GM23338 (cell line): ENCODE measurements at regions not wholly inside any gene's neighbourhood (a gene's known extent, or its start where the extent isn't known, plus 50 kb on each side); places are given as distances from the start of the nearest gene placed in this dataset.

Experiments
- CREB1 ChIP-seq: fragments of 250-450 bp; sonication (Bioruptor Pico); IDR thresholded peaks from 2 replicates; pipeline ENCODE4 v1.5.0; 2020; ENCODE audit warnings: low read depth, mild to moderate bottlenecking, moderate library complexity
- EZH2 ChIP-seq: fragments of 200-600 bp; sonication (generic); IDR thresholded peaks from one replicate; pipeline ENCODE4 v1.8.0; 2017; ENCODE audit warnings: antibody characterized with exemption, mild to moderate bottlenecking, low read depth; ENCODE audit not compliant: unreplicated experiment
- EZH2phosphoT487 ChIP-seq: fragments of 200-600 bp; sonication (generic); IDR thresholded peaks from one replicate; pipeline ENCODE4 v1.8.1; 2018; ENCODE audit warnings: antibody characterized with exemption; ENCODE audit not compliant: unreplicated experiment
- POLR2AphosphoS5 ChIP-seq: IDR thresholded peaks from 2 replicates; pipeline ENCODE4 v1.6.1; 2016; ENCODE audit warnings: antibody characterized with exemption, low read depth
- STAT1 ChIP-seq: IDR thresholded peaks from one replicate; pipeline ENCODE4 v1.6.1; 2016; ENCODE audit warnings: antibody characterized with exemption; ENCODE audit not compliant: unreplicated experiment
- TF ChIP-seq, protein P1 (sequence below), 2 experiments: fragments of 200-600 bp in 1 of 2; sonication (generic) in 1 of 2; conservative IDR thresholded peaks; 2 replicates each; pipeline versions ENCODE4 v1.5.1 to v1.6.1; 2016 to 2017; ENCODE audit warnings: antibody characterized with exemption in 2 of 2, low read depth in 2 of 2, mild to moderate bottlenecking in 2 of 2, moderate library complexity in 1 of 2
- TF ChIP-seq, protein P2 (sequence below): IDR thresholded peaks from one replicate; pipeline ENCODE4 v1.6.1; 2018; ENCODE audit warnings: antibody characterized with exemption; ENCODE audit not compliant: unreplicated experiment

DNA sequence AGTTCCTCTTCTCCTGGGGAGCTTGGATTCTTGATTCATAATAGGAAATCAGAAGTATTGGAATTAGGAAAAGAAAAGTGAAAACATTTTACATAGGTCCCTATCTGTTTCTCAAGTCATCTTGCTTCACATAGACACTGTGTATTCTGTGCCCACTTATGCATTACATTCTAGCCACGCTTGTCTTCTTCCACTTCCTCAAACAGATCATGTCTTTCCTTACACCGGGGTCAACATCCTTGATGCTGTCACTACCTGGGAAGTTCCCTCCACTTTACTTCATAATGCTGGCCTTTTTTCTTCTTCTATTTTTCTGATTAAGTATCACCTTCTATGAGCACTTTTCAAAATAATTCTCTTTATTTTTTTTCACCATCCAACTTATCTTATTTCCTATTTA lies 606.4 kb upstream of the CDH8 start:
- TF ChIP-seq, protein P1, sequence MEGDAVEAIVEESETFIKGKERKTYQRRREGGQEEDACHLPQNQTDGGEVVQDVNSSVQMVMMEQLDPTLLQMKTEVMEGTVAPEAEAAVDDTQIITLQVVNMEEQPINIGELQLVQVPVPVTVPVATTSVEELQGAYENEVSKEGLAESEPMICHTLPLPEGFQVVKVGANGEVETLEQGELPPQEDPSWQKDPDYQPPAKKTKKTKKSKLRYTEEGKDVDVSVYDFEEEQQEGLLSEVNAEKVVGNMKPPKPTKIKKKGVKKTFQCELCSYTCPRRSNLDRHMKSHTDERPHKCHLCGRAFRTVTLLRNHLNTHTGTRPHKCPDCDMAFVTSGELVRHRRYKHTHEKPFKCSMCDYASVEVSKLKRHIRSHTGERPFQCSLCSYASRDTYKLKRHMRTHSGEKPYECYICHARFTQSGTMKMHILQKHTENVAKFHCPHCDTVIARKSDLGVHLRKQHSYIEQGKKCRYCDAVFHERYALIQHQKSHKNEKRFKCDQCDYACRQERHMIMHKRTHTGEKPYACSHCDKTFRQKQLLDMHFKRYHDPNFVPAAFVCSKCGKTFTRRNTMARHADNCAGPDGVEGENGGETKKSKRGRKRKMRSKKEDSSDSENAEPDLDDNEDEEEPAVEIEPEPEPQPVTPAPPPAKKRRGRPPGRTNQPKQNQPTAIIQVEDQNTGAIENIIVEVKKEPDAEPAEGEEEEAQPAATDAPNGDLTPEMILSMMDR (conservative IDR thresholded peaks at IDR 0.05; ENCODE audit: low read depth in 2 of 2): no peak
- TF ChIP-seq STAT1 (no peak), POLR2AphosphoS5 (no peak), EZH2 (no peak), EZH2phosphoT487 (no peak), CREB1 (CRISPR knock-in tag) (no peak)
- TF ChIP-seq, protein P2, sequence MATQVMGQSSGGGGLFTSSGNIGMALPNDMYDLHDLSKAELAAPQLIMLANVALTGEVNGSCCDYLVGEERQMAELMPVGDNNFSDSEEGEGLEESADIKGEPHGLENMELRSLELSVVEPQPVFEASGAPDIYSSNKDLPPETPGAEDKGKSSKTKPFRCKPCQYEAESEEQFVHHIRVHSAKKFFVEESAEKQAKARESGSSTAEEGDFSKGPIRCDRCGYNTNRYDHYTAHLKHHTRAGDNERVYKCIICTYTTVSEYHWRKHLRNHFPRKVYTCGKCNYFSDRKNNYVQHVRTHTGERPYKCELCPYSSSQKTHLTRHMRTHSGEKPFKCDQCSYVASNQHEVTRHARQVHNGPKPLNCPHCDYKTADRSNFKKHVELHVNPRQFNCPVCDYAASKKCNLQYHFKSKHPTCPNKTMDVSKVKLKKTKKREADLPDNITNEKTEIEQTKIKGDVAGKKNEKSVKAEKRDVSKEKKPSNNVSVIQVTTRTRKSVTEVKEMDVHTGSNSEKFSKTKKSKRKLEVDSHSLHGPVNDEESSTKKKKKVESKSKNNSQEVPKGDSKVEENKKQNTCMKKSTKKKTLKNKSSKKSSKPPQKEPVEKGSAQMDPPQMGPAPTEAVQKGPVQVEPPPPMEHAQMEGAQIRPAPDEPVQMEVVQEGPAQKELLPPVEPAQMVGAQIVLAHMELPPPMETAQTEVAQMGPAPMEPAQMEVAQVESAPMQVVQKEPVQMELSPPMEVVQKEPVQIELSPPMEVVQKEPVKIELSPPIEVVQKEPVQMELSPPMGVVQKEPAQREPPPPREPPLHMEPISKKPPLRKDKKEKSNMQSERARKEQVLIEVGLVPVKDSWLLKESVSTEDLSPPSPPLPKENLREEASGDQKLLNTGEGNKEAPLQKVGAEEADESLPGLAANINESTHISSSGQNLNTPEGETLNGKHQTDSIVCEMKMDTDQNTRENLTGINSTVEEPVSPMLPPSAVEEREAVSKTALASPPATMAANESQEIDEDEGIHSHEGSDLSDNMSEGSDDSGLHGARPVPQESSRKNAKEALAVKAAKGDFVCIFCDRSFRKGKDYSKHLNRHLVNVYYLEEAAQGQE: no peak
